ENCODE measurements at regions not wholly inside any gene's neighbourhood (a gene's known extent, or its start where the extent isn't known, plus 50 kb on each side); places are given as distances from the start of the nearest gene placed in this dataset.

DNA sequence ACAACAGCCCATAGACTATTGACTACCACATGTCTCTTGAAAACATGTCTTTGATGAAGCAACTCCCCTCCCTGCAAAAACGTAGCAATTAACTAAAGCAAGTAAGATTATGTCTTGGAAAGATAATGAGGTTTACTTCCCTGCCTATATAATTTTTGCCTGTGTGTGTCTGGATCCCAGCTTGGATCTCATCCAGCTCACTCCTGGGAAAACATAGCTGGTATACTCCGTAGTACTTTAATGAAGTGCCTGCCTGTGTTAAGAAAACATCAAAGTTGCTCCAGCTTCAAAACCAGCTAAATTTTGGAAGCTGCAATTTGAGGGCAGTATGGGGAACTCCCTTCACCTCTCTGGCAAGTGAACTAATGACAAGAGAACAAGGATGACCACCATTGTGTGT is 182.6 kb upstream of the C9orf72 start:
- DNase-seq = no peak

DNA sequence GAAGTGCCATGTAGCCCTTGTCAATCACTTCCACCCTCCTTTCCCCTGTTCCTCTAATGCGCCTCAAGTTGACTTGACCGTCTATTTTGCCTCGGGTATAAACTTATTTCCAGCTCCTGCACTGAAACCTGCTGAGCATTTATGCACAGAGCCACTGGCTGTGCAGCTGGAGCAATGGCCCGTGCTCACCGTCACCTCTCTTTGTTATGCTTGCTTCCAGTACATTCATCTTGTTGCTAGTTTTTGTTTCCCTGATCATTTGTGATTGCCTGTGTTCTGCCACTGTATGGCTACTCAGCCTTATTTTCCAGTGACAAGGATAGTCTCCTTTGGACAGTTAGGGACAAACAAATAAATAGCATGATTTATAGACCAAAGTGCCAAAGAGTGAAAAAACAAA is 183.1 kb upstream of the C9orf72 start:
- no peak for DNase-seq

DNA sequence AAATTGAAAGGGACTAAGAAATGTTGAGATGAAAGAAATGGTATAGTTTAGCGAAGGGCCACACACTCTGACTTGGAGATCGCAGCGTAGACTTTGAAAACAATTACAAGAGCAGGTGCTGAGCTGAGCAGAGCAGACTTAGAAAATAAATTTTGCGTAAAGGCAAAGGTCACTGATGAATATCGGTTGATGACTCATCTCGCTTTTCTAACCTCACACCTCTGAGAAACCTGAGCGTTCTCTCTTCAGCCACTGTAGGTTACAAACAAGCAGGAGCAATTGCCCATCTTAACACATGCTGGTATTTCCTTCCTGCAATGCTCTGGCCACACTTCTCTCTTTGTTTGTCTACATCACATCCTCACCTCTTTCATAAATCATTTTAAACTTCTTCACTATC is 190.6 kb upstream of the C9orf72 start:
- no peak for DNase-seq

DNA sequence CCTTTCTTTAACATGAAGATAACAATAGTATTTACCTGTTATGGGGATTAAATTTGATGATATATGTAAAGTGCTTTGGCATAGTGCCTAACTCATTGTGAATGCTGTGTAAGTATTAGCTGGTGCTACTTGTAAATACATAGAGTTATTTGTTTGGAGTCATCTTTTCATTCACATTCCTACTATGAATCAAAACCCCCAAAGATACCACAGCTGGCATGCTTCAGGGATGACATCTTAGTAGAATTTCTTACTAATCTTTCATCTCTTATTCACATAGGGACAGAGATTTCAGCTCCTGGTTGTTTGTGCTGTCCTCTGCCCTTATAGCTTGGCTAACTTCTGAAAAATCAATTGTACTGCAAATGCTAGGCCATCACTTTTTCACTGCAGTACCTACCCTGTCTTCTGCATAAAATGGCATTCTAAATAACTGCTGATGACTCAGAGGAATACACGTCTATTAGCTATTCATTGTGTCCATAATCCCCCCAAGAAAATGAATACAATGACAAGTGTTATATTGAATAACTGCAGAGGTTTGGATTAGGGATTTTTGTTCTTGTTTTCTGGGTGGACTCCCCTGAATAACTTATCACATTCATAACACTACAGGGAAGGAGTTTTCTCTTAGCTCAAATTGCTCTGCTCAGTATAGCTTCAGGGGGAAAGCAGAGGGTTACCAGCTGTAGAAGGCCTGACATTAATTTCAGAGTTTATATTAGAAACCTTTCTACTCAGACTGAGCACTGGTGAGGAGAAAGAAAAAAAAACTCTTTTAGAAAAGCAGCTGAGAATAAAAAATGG is 192.2 kb upstream of the C9orf72 start:
- no peak for DNase-seq

DNA sequence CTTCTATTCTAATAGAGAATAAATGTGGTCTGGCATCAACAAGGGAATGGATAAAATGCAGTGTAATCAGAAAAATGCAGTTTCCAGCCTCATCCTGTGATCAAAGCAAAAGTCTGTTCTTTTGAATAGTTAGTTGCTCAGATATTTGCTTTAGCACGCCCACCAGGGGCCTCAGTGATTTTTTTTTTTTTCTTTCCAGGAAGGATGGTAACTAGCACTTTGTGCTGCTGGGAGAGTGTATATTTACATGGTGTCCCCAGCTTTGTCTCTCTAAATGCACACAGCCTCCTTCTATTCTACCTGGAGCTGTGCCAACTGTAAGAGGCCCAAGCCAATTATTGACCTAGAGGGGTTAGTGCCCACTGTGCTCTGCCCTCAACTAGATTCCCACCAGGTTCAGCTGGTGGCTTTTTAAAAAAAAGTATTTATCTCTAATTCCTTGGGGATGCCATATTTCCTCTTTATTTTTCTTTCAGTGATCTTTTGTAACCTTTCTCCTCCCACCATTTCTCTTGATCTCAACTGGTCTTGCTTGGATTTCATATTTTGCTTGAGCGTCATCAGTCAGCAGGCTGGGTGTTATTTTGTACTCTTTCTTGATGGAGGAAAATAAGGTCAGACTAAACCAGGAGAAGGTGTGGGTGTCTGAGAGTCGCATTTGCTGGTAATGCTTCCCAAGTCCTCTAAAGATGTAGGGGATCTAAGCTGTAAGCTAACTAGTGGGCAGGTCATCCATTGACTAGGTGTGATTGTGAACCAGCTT is 193.0 kb upstream of the C9orf72 start:
- no peak for DNase-seq

- no peak for DNase-seq
Observed at GRCh38 chr9:27768781-27769180, 195.5 kb upstream of the C9orf72 start.

GRCh38 chr9:27770541-27770940 is 197.3 kb upstream of the C9orf72 start:
- DNase-seq = no peak

DNA sequence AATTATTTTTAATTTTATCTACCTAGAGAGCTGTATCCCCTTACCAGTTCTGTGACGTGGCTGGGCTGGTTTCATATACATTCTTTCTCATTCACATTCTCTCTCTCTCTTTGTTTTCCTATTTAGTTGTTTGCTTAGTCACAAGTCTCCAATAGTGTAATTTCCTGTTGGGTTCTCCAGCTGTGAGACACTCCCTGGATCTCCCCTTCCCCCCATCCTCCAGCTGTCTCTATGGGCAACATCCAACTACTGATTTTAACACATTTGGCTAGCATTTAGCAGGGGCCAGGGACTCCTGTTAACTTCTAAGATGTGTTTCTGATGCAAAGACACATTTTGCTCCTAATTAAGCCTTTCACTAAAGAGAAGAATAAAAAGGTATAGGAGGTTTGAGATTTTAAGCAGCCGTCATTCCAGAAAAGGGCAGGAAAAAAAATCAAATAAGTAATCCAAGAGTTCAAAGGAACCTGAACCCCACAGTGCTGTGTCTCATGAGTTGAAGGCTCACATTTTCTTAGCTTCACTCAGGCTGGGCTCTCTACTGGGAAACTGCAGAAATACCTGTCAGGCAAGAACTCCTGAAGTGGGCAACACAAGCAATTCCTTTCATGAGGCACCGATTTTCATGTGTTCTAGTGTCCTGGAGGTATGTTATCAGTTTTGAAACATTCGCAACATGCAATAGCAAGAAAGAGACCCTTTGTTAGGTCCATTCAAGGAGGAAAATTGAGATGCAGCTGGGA is 198.7 kb upstream of the C9orf72 start:
- no peak for DNase-seq

GRCh38 chr9:27784847-27785713 is 211.8 kb upstream of the C9orf72 start:
- no peak for DNase-seq

- DNase-seq = no peak
Observed at GRCh38 chr9:27785714-27786100, 212.4 kb upstream of the C9orf72 start.

- no peak for DNase-seq
Observed at GRCh38 chr9:27787891-27788290, 214.6 kb upstream of the C9orf72 start.

- peak; percentile 8 to 58 for DNase-seq
Observed at GRCh38 chr9:27791311-27791710, 218.0 kb upstream of the C9orf72 start.

GRCh38 chr9:27792971-27793689 is 219.8 kb upstream of the C9orf72 start:
- no peak for DNase-seq

DNA sequence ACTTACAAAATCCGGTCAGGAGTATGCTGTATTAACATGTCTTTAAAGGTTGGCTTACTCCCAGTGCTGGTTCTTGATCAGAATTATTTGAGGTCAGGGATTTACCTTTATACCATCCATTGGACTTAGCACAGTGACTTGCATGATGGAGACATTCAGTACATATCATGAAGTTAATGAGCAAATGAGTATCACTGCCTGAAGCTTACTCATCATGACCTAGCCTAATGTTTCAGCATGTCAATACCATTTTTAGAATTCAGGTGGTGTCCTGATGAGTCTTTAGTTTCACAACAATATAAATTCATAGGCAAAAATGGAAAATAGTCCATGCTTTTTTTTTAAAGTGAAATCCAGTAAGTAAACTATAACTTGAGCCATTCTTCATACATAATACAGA is 226.0 kb upstream of the C9orf72 start:
- DNase-seq = no peak

DNA sequence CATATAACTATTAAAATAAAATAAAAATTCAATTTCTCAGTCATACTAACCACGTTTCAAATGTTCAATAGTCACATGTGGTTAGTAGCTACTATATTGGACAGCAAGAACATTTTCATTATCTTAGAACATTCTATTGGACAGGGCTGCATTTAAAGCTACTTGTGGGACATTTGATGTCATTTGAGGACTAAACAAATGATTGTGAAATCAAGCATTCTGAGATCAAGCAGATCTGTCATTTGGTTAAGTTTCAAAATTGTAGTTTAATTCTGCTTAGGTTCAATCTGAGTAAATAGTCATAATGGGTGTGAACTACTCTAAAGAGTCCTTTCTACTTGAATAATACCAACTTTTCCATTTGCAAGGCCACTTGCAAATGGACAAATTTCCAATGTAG is 226.9 kb upstream of the C9orf72 start:
- no peak for DNase-seq

GRCh38 chr9:27800692-27801370 is 227.6 kb upstream of the C9orf72 start:
- no peak for DNase-seq

GRCh38 chr9:27801545-27801944 is 228.3 kb upstream of the C9orf72 start:
- DNase-seq = no peak

DNA sequence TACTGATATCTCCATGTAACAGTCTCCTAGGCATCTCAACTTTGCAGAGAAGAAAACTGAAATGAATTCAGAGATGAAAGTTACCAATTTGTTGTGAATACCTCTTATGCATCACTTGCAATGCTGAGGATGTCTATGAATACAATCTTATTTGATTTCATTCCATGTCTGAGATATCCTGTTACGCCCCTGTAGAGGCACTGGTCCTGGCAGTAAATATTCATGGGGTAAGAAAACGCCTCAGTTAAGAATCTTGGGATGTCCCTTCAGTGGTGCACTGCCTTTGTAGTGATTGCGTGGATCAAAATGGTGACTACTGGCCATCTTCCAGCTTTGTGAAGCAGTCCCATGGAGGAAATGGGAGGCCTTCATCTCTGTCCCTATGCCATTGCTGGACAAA is 229.1 kb upstream of the C9orf72 start:
- no peak for DNase-seq

- no peak for DNase-seq
Observed at GRCh38 chr9:27808864-27809263, 235.6 kb upstream of the C9orf72 start.

DNA sequence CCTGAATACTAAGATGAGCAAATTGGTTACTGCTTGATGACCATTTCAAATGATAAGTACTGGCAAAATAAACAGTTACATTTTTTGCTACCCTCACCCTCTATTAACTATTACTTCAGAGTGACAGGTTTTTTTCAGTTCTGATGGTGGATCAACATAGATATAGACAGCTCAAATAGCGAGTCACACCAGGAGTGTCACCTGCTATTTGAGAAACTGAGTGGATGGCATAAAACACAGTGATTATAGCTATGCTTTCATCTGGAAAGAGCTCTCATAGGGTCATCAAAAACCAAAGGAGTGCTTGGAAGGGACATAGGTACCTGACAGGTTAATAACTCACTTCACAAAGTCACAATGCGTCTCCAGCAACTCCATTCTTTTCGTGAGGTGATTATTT is 244.5 kb upstream of the C9orf72 start:
- DNase-seq = no peak

DNA sequence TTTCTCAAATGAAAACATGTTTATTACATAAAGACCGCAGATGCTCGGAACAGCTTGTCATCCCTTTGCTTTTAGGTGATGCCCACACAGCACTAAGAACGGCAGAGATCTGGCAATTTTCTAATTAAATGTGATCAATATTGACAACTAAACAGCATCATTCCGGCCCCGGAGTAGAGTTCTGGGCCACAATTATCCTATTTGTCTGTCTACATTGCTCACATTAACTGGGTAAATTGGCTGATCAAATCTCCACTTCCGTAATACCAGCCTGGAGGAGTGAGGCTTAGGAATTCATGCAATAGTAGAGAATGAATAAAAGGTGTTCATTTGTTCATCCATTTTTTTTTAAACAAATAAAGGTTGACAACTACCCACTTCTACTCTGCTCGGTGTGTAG is 245.1 kb upstream of the C9orf72 start:
- no peak for DNase-seq
